ENCODE measurements at regions not wholly inside any gene's neighbourhood (a gene's known extent, or its start where the extent isn't known, plus 50 kb on each side); places are given as distances from the start of the nearest gene placed in this dataset.
"Not testable (repeated sequence)": the region's sequence is repeated elsewhere in the genome, so short reads cannot be mapped to it uniquely, and the experiment has no call there.

- DNase-seq: no peak
These were observed 156.8 kb upstream of the MSX2 start for GRCh38 chr5:174567506-174568141.

- DNase-seq: no peak
These were observed 153.7 kb upstream of the MSX2 start for GRCh38 chr5:174570662-174571061.

GRCh38 chr5:174571662-174572397 is 152.6 kb upstream of the MSX2 start:
- DNase-seq: no peak

- DNase-seq: no peak
These were observed 151.8 kb upstream of the MSX2 start for GRCh38 chr5:174572591-174572990.

- DNase-seq: no peak
These were observed 151.0 kb upstream of the MSX2 start for GRCh38 chr5:174573221-174573994.

GRCh38 chr5:174575043-174575442 is 149.3 kb upstream of the MSX2 start:
- no peak for DNase-seq

GRCh38 chr5:174576042-174576441 is 148.3 kb upstream of the MSX2 start:
- no peak for DNase-seq

GRCh38 chr5:174581479-174581878 is 142.9 kb upstream of the MSX2 start:
- peak; percentile 12 for DNase-seq

- DNase-seq: no peak
These were observed 142.5 kb upstream of the MSX2 start for GRCh38 chr5:174581894-174582293.

- no peak for DNase-seq
These were observed 141.3 kb upstream of the MSX2 start for GRCh38 chr5:174583071-174583470.

GRCh38 chr5:174585472-174585871 is 138.9 kb upstream of the MSX2 start:
- no peak for DNase-seq

GRCh38 chr5:174586163-174586562 is 138.2 kb upstream of the MSX2 start:
- not testable (repeated sequence) for DNase-seq

- DNase-seq: no peak
These were observed 135.4 kb upstream of the MSX2 start for GRCh38 chr5:174589011-174589410.

GRCh38 chr5:174589599-174589998 is 134.8 kb upstream of the MSX2 start:
- no peak for DNase-seq

GRCh38 chr5:174590820-174591219 is 133.6 kb upstream of the MSX2 start:
- no peak for DNase-seq

GRCh38 chr5:174596429-174596828 is 128.0 kb upstream of the MSX2 start:
- no peak for DNase-seq

- DNase-seq: no peak
These were observed 124.4 kb upstream of the MSX2 start for GRCh38 chr5:174599992-174600391.

- peak; percentile 55 for DNase-seq
These were observed 122.4 kb upstream of the MSX2 start for GRCh38 chr5:174601946-174602345.

- no peak for DNase-seq
These were observed 118.2 kb upstream of the MSX2 start for GRCh38 chr5:174606153-174606552.

- no peak for DNase-seq
These were observed 117.7 kb upstream of the MSX2 start for GRCh38 chr5:174606646-174607045.

- no peak for DNase-seq
These were observed 117.2 kb upstream of the MSX2 start for GRCh38 chr5:174607205-174607604.

GRCh38 chr5:174607916-174608315 is 116.5 kb upstream of the MSX2 start:
- no peak for DNase-seq

- no peak for DNase-seq
These were observed 115.7 kb upstream of the MSX2 start for GRCh38 chr5:174608631-174609097.

GRCh38 chr5:174609116-174609515 is 115.3 kb upstream of the MSX2 start:
- DNase-seq: no peak

All from DMS53 (cell line).